ENCODE measurements at regions not wholly inside any gene's neighbourhood (a gene's known extent, or its start where the extent isn't known, plus 50 kb on each side); places are given as distances from the start of the nearest gene placed in this dataset.
"Not testable (repeated sequence)": the region's sequence is repeated elsewhere in the genome, so short reads cannot be mapped to it uniquely, and the experiment has no call there.

GRCh38 chr3:86519819-86520218, 471.1 kb downstream of the VGLL3 start:
- no peak for DNase-seq

DNA sequence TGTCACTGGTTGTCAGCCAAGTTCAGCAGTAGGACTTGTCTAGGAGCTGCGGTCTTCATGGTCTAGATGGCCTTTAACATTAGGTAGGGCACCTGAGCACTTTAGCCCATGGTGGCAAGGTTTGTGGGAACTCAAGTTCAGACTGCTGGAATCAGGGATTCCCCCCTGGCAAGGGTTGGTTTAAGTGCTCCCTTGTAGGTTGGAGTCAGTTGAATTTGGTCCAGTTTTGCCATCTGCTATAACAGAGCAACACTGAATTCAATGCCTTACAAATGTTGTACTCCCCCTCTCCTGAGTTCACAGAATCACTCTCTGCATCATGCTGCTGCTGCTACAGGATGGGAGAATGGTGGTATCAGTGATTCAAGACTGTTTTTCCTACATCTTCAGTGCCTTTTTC, 509.3 kb downstream of the VGLL3 start:
- no peak for DNase-seq

- DNase-seq = no peak
These were observed 509.9 kb downstream of the VGLL3 start for GRCh38 chr3:86481031-86481430.

- no peak for DNase-seq
These were observed 526.8 kb downstream of the VGLL3 start for GRCh38 chr3:86464180-86464579.

- DNase-seq = no peak
These were observed 539.2 kb downstream of the VGLL3 start for GRCh38 chr3:86451749-86452148.

- no peak for DNase-seq
These were observed 552.4 kb downstream of the VGLL3 start for GRCh38 chr3:86438544-86438943.

- no peak for DNase-seq
These were observed 563.6 kb downstream of the VGLL3 start for GRCh38 chr3:86427343-86427742.

GRCh38 chr3:86420990-86421739, 569.8 kb downstream of the VGLL3 start:
- DNase-seq = no peak

- DNase-seq = no peak
These were observed 572.1 kb downstream of the VGLL3 start for GRCh38 chr3:86418861-86419260.

- no peak for DNase-seq
These were observed 574.6 kb downstream of the VGLL3 start for GRCh38 chr3:86416334-86416733.

GRCh38 chr3:86413645-86414044, 577.3 kb downstream of the VGLL3 start:
- DNase-seq = no peak

DNA sequence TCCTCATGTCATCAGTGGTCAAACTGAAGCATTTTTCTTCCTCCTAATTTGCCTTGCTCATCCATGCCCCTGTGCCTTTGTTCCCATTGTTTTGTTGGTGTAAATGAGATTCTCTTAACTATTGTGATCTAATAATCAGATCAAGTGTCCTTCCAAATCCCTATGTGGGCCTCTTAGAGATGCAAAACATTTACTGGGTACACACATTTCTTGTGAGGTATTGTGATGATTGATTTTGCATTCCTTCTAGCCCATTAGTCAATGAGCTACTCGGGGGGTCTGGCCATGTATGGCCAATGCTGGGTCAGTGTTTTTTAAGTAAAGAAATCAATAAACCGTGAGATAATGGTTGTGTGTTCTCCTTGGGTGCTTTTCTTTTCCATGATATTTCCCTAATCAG, 580.4 kb downstream of the VGLL3 start:
- no peak for DNase-seq

DNA sequence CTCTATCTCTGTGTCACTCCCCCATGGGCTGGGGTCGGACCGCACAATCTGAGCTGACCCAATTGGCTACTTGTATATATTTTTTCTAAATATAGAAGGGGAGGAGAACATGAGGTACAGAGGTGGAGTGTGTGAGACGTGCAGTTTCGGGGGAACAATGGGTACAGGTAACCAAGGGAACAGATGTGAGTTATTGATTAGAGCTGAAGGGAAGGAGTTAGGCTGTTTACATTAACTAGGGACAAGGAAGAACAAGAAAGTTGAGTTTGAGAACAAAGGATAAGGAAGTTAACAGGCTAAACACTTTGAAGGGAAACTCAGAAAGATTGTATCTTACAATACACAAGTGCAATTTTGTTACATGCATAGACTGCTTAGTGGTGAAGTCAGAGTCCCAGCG, 601.2 kb downstream of the VGLL3 start:
- DNase-seq = not testable (repeated sequence)

- DNase-seq = no peak
These were observed 602.1 kb downstream of the VGLL3 start for GRCh38 chr3:86388820-86389219.

DNA sequence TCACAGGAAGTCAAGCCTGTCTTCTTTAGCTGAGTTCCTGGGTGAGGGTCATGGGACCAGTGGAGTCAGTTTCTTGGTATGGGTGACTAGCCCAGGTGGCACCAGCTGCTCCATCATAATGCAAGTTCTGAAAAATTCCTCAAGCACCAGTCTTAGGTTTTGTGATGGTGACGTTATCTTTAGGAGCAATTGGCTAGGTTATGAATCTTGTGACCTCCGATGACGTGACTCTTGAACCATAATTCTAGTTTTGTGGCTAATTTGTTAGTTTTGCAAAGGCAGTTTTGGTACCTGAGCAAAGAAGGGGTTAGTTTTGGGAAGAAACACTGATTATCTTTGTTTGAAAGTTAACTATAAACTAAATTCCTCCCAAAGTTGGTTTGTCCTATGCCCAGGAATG, 608.4 kb downstream of the VGLL3 start:
- DNase-seq = no peak

DNA sequence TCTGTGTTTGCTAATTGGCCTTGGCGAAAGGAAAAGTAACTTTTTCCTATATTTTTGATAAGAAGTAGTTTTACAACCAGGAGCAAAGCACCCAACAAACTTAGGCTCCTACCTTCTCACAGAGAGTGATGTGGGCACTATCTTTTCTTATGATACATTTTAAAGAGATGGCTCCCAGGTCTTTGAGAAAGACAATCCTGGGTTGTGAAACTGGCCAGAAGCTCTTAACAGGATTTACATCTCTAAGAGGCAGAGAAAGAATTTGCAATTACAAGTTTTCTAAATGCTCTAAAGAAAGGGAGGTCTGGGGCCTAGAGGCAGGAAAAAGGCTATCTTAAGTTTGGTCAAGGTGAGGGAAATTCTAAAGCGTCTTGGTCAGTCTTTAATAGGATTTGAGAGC, 609.7 kb downstream of the VGLL3 start:
- DNase-seq = no peak

DNA sequence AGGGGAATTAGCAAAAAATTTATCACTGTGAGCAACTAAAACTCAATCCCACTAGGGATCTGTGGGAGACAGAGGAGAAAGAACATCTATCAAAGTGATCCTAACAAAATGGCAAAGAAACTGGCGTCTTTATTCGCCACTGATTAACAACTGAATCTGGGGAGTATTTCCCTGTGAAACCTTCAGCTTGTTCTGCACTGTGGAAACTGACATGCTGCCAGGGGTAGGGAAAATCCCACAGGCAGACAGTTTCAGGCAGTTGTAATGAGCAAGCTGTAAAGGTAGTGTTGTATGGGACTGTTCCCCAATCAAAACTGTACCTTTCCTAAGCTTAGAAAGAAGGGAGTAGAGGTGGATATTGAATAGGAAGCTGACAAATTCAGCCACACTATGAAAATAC, 611.7 kb downstream of the VGLL3 start:
- DNase-seq = no peak

- DNase-seq = no peak
These were observed 612.1 kb downstream of the VGLL3 start for GRCh38 chr3:86378829-86379228.

DNA sequence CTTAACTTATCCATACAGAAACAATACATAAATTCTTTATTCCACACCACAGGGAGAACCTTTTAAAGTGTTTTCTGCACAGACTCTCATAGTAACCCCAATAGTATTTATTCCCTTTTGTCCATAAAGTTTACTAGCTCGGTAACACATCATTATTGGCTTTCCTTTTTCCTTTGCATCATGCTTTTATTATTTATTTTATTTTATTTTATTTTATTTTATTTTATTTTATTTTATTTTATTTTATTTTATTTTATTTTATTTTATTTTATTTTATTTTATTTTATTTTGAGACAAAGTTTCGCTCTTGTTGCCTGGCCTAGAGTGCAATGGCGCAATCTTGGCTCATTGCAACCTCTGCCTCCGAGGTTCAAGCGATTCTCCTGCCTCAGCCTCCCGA, 655.4 kb downstream of the VGLL3 start:
- DNase-seq = not testable (repeated sequence)

GRCh38 chr3:86333636-86334035, 657.3 kb downstream of the VGLL3 start:
- DNase-seq = no peak

DNA sequence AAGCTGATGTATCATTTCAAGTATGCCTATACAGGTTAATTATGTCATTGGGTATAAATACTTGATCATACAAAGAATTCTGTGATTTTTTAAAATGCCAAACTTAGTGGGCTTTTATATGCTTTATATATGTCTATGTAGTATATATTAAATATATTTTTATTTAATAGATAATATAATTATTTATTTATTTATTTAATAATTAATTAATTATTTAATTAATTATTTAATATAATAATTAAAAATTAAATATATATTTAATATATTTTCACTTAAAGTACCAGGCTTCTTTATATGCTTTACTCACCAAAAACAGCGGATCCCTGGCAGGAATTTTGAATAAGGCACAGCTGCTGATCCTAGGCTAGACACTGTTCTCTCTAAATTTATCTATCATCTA, 687.0 kb downstream of the VGLL3 start:
- no peak for DNase-seq

- DNase-seq = no peak
These were observed 708.7 kb downstream of the VGLL3 start for GRCh38 chr3:86282106-86282787.

DNA sequence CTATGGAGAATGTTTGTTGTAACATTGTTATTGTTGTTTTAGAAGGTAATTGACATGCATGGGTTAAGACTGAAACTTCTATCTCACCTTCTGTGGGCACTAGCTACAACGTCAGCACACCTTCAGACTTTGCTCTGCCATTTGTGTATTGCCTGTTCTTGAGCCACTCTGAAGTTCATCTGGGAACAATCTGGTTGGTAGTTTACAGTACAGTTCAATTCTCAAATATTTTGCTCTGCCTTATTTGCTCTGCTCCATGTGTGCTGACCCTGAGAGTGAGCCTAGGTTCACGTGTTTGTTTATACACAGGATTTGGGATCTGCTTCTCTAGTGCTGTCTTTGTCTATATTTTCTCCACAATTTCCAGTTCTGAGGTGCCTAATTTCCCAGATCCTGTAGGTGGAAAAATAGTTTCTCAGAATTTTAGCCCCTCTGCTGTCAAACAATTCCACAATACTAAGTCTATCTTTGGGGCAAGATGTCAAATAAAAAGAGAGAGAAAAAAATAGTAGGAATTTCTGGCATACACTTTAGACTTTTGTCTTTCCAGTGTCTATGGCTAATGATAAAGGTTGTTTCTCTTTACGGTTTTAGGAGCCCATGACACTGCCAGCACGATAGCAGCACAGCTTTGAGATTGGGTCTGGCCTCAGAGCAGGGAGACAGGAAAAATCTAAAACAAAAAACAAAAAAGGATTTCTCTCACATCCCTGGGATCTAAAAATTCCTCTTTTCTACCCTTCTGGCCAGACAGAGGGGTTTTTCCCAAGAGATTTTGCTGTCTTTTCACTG, 721.4 kb downstream of the VGLL3 start:
- no peak for DNase-seq

Data from left hindlimb (tissue), 1 donor.